K562 (cell line): ENCODE measurements at regions not wholly inside any gene's neighbourhood (a gene's known extent, or its start where the extent isn't known, plus 50 kb on each side); places are given as distances from the start of the nearest gene placed in this dataset.

Experiments used
- ATAC-seq: fragments of 200-7000 bp; cut with Tn5 transposase; 3 replicates; pipeline ENCODE4 v1.9.1; 2020; ENCODE audit warnings: moderate library complexity
- BruUV-seq: library from RNA; stranded (reverse); fragments of 400-500 nt; replicated peaks from 2 replicates; lab custom pipeline; 2021; lab: Mats Ljungman, UMichigan
- CTCF ChIA-PET: fragments of 300-600 bp; formaldehyde crosslinking; extraction: SDS; loops from one replicate; lab custom pipeline; 2021; ENCODE audit warnings: low intra/inter-chr PET ratio; lab: Yijun Ruan, JAX
- POLR2A ChIA-PET: fragments of 300-600, 350-650 bp; sonication (Branson Sonifier 250); formaldehyde crosslinking; extraction: SDS; loops from one replicate; lab custom pipeline; 2021; ENCODE audit warnings: antibody characterized with exemption, inconsistent platforms; lab: Yijun Ruan, JAX
- DNase-seq, 4 experiments: peaks; one replicate each; pipeline versions ENCODE4 v3.0.0 to v3.0.0-alpha.2; 2011 to 2018; ENCODE audit warnings: low spot score in 3 of 4, mixed read lengths in 3 of 4; ENCODE audit errors: extremely low read depth in 1 of 4
- FAIRE-seq: peaks from 2 replicates; lab custom pipeline; 2011; peaks lifted over from hg19 to GRCh38; lab: Jason Lieb, UNC
- H2AFZ ChIP-seq: 2 replicates; pipeline ENCODE4 v1.6.0; 2011; ENCODE audit warnings: low read depth, low read length, control low read depth, inconsistent platforms
- H3K27ac ChIP-seq: fragments of 200-600 bp; 3 replicates; pipeline ENCODE4 v1.8.0; 2011; ENCODE audit warnings: low read depth, mild to moderate bottlenecking, control low read depth, inconsistent platforms, low read length, moderate library complexity, mixed read lengths; ENCODE audit errors: extremely low read depth
- H3K27me3 ChIP-seq, 2 experiments: fragments of 300-600 bp in 1 of 2; 2 replicates in 1 of 2; 3 replicates in 1 of 2; pipeline versions ENCODE4 v1.6.0 to v1.8.0; 2011; ENCODE audit warnings: inconsistent platforms in 2 of 2, low read length in 2 of 2, mild to moderate bottlenecking in 1 of 2, mixed read lengths in 1 of 2, moderate library complexity in 1 of 2; ENCODE audit not compliant: control insufficient read depth in 2 of 2, insufficient read depth in 2 of 2
- H3K36me3 ChIP-seq: fragments of 300-600 bp; 3 replicates; pipeline ENCODE4 v1.8.0; 2011; ENCODE audit warnings: mild to moderate bottlenecking, low read length, inconsistent platforms; ENCODE audit not compliant: control insufficient read depth, insufficient read depth
- H3K4me1 ChIP-seq, 2 experiments: fragments of 200-600 bp in 1 of 2; replicated peaks in 1 of 2; 2 replicates in 1 of 2; 3 replicates in 1 of 2; pipeline versions ENCODE4 v1.5.1 to v1.8.0; 2011; ENCODE audit warnings: inconsistent platforms in 2 of 2, low read length in 2 of 2, mild to moderate bottlenecking in 1 of 2, mixed read lengths in 1 of 2, moderate library complexity in 1 of 2; ENCODE audit not compliant: control insufficient read depth in 2 of 2, insufficient read depth in 2 of 2
- H3K4me2 ChIP-seq: 2 replicates; pipeline ENCODE4 v1.6.1; 2011; ENCODE audit warnings: low read length, control low read depth, inconsistent platforms, mixed read lengths; ENCODE audit not compliant: insufficient read depth
- H3K4me3 ChIP-seq: fragments of 200-600 bp; sonication (generic), shearing (Covaris generic); 2 replicates; pipeline ENCODE4 v1.5.1; 2016; ENCODE audit warnings: control low read depth, inconsistent platforms
- H3K79me2 ChIP-seq: fragments of 200-600 bp; 3 replicates; pipeline ENCODE4 v1.8.0; 2011; ENCODE audit warnings: low read length, inconsistent platforms; ENCODE audit not compliant: control insufficient read depth, insufficient read depth
- H3K9ac ChIP-seq, 2 experiments: 2 replicates each; pipeline versions ENCODE4 v1.6.0 to v1.6.1; 2011; ENCODE audit warnings: low read depth in 2 of 2, low read length in 2 of 2, control low read depth in 1 of 2, inconsistent platforms in 1 of 2, mild to moderate bottlenecking in 1 of 2, mixed read lengths in 1 of 2; ENCODE audit not compliant: insufficient read depth in 1 of 2
- H3K9me1 ChIP-seq: one replicate; pipeline ENCODE4 v1.6.0; 2011; ENCODE audit warnings: inconsistent platforms, mild to moderate bottlenecking, low read length, moderate library complexity; ENCODE audit not compliant: control insufficient read depth, insufficient read depth
- H3K9me3 ChIP-seq: replicated peaks from 2 replicates; pipeline ENCODE4 v1.5.1; 2011; ENCODE audit warnings: low read depth, low read length, inconsistent platforms; ENCODE audit not compliant: control insufficient read depth, insufficient read depth
- H4K20me1 ChIP-seq: replicated peaks from 2 replicates; pipeline ENCODE4 v1.6.1; 2011; ENCODE audit warnings: low read length, inconsistent platforms, mixed read lengths; ENCODE audit not compliant: control insufficient read depth, insufficient read depth
- HIVEP1 ChIP-seq: fragments of 250-450 bp; sonication (Bioruptor Pico); IDR thresholded peaks from 2 replicates; pipeline ENCODE4 v1.4.0; 2020; ENCODE audit warnings: mild to moderate bottlenecking
- MCM2 ChIP-seq: fragments of 450-650 bp; IDR thresholded peaks from 2 replicates; pipeline ENCODE4 v1.6.1; 2017; ENCODE audit warnings: low read depth, mild to moderate bottlenecking
- MED1 ChIP-seq: sonication (generic); formaldehyde crosslinking; IDR thresholded peaks from 2 replicates; pipeline ENCODE4 v1.8.1; 2023; ENCODE audit warnings: missing genetic modification reagents, borderline replicate concordance
- NCOA1 ChIP-seq: fragments of 450-650 bp; IDR thresholded peaks from 2 replicates; pipeline ENCODE4 v1.6.1; 2016; ENCODE audit warnings: low read depth
- POLR2AphosphoS5 ChIP-seq: IDR thresholded peaks from 2 replicates; pipeline ENCODE4 v1.6.1; 2011; ENCODE audit warnings: mild to moderate bottlenecking, low read depth, low read length, moderate library complexity; ENCODE audit not compliant: control insufficient read depth, insufficient read depth
- PTTG1 ChIP-seq: fragments of 450-650 bp; IDR thresholded peaks from 2 replicates; pipeline ENCODE4 v1.6.1; 2016; ENCODE audit warnings: low read depth, mild to moderate bottlenecking, missing genetic modification characterization, missing compliant biosample characterization
- RAD51 ChIP-seq: fragments of 450-650 bp; IDR thresholded peaks from 2 replicates; pipeline ENCODE4 v1.7.1; 2016; ENCODE audit warnings: low read depth, mild to moderate bottlenecking, borderline replicate concordance
- SLC30A9 ChIP-seq: fragments of 250-450 bp; sonication (Bioruptor Pico); IDR thresholded peaks from 2 replicates; pipeline ENCODE4 v1.8.0; 2022; ENCODE audit warnings: mild to moderate bottlenecking, moderate library complexity
- SREBF1 ChIP-seq: fragments of 150-350 bp; IDR thresholded peaks from 2 replicates; pipeline ENCODE4 v1.6.1; 2014; ENCODE audit warnings: antibody characterized with exemption, low read depth, low read length, borderline replicate concordance
- ZNF316 ChIP-seq: fragments of 450-650 bp; IDR thresholded peaks from 2 replicates; pipeline ENCODE4 v1.6.1; 2016
- ZNF584 ChIP-seq: fragments of 200-800 bp; sonication (Bioruptor generic); IDR thresholded peaks from 2 replicates; pipeline ENCODE4 v1.6.1; 2016; ENCODE audit warnings: low read depth, mild to moderate bottlenecking, missing genetic modification characterization, missing compliant biosample characterization
- WGBS: fragments of 100-300 bp; shearing (Covaris generic); methylation state at CpG from one replicate; pipeline ENCODE4 v1.1.6; 2016; ENCODE audit warnings: low coverage, mixed read lengths; ENCODE audit not compliant: insufficient coverage; ENCODE audit errors: missing lambda C conversion rate; 5-methylcytosine and 5-hydroxymethylcytosine counted together
- in situ Hi-C: fragments of 300-500 bp; cut with MboI; formaldehyde crosslinking; loops from 4 replicates; pipeline ENCODE4 v1.15.0; 2018; ENCODE audit warnings: inconsistent platforms, mixed read lengths
- intact Hi-C: fragments of 100-400 bp; cut with micrococcal nuclease; formaldehyde crosslinking; loops from 2 replicates; pipeline ENCODE4 v1.14.2; 2022
- TF ChIP-seq, protein P1 (sequence below): sonication (generic); formaldehyde crosslinking; IDR thresholded peaks from 2 replicates; pipeline ENCODE4 v1.8.0; 2023; ENCODE audit warnings: missing genetic modification reagents, mild to moderate bottlenecking, borderline replicate concordance
- TF ChIP-seq, protein P2 (sequence below): fragments of 450-650 bp; conservative IDR thresholded peaks from 2 replicates; pipeline ENCODE4 v1.6.1; 2016; ENCODE audit warnings: missing genetic modification characterization, low read depth, mild to moderate bottlenecking, control low read depth, missing compliant biosample characterization

DNA sequence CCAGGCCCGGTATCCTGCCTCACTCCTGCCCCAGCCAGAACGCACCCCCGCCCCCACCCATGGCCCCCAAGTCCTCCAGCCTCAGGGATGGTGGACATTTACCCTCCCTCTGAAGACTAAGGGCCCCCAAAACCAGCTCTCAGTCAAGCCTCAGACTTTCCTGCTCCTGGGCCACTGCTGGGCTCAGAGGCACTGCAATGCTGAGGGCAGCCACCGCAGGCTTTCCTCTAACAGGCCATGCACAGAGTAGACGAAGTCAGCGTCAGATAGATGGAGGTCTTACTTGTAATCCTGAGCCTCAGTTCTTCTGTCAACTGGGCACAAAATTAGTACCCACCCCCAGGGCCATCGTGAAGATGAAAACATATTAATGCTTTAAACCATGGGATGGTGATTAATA, 92.6 kb downstream of the TTC32 start:
- H3K4me3 ChIP-seq = no peak overlapping the region
- no peak overlapping the region for H3K4me2 ChIP-seq
- H3K27ac ChIP-seq = no peak overlapping the region
- H3K79me2 ChIP-seq = no peaks in the 10 kb centered on the region
- H4K20me1 ChIP-seq = 0 out of 2 replicates have a peak, but pooled peaks cover 4% of the 10 kb centered on the region
- H2AFZ ChIP-seq = no peak overlapping the region
- intact Hi-C loops (no loop called here), in situ Hi-C loops (no loop called here)
- 2% methylated on average over 5 of the region's 7 CpGs for WGBS
- BruUV-seq = no TSS peak
- ChIA-PET POLR2A (interaction anchor here (0.7 kb wide), 1 partner anchor 32 kb away, joined by 3 read pairs; no protein-coding TSS in a partner anchor), CTCF (no interaction called here)
- peaks cover 2 to 34% of the 10 kb centered on the region in 2 experiments; a peak in 3 of 5 replicates for H3K27me3 ChIP-seq
- no peaks in the 10 kb centered on the region for H3K36me3 ChIP-seq
- H3K9me3 ChIP-seq = no peaks in the 10 kb centered on the region
- TF ChIP-seq SLC30A9 (no peak), NCOA1 (no peak), PTTG1 (tag) (no peak), ZNF316 (no peak), SREBF1 (no peak), MED1 (CRISPR knock-in tag) (no peak), HIVEP1 (CRISPR knock-in tag) (no peak), POLR2AphosphoS5 (no peak), RAD51 (no peak), MCM2 (no peak), ZNF584 (CRISPR knock-in tag) (no peak)
- TF ChIP-seq, protein P1, sequence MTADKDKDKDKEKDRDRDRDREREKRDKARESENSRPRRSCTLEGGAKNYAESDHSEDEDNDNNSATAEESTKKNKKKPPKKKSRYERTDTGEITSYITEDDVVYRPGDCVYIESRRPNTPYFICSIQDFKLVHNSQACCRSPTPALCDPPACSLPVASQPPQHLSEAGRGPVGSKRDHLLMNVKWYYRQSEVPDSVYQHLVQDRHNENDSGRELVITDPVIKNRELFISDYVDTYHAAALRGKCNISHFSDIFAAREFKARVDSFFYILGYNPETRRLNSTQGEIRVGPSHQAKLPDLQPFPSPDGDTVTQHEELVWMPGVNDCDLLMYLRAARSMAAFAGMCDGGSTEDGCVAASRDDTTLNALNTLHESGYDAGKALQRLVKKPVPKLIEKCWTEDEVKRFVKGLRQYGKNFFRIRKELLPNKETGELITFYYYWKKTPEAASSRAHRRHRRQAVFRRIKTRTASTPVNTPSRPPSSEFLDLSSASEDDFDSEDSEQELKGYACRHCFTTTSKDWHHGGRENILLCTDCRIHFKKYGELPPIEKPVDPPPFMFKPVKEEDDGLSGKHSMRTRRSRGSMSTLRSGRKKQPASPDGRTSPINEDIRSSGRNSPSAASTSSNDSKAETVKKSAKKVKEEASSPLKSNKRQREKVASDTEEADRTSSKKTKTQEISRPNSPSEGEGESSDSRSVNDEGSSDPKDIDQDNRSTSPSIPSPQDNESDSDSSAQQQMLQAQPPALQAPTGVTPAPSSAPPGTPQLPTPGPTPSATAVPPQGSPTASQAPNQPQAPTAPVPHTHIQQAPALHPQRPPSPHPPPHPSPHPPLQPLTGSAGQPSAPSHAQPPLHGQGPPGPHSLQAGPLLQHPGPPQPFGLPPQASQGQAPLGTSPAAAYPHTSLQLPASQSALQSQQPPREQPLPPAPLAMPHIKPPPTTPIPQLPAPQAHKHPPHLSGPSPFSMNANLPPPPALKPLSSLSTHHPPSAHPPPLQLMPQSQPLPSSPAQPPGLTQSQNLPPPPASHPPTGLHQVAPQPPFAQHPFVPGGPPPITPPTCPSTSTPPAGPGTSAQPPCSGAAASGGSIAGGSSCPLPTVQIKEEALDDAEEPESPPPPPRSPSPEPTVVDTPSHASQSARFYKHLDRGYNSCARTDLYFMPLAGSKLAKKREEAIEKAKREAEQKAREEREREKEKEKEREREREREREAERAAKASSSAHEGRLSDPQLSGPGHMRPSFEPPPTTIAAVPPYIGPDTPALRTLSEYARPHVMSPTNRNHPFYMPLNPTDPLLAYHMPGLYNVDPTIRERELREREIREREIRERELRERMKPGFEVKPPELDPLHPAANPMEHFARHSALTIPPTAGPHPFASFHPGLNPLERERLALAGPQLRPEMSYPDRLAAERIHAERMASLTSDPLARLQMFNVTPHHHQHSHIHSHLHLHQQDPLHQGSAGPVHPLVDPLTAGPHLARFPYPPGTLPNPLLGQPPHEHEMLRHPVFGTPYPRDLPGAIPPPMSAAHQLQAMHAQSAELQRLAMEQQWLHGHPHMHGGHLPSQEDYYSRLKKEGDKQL (CRISPR knock-in tag) = no peak
- TF ChIP-seq, protein P2, sequence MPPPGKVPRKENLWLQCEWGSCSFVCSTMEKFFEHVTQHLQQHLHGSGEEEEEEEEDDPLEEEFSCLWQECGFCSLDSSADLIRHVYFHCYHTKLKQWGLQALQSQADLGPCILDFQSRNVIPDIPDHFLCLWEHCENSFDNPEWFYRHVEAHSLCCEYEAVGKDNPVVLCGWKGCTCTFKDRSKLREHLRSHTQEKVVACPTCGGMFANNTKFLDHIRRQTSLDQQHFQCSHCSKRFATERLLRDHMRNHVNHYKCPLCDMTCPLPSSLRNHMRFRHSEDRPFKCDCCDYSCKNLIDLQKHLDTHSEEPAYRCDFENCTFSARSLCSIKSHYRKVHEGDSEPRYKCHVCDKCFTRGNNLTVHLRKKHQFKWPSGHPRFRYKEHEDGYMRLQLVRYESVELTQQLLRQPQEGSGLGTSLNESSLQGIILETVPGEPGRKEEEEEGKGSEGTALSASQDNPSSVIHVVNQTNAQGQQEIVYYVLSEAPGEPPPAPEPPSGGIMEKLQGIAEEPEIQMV (tag) = no peak
- H3K9me1 ChIP-seq = no peaks in the 10 kb centered on the region
- no peak for ATAC-seq
- no peak for FAIRE-seq
- no peak overlapping the region for H3K9ac ChIP-seq
- no peak for DNase-seq
- H3K4me1 ChIP-seq = no peaks in the 10 kb centered on the region
